BLaER1 (cell line): ENCODE measurements at regions not wholly inside any gene's neighbourhood (a gene's known extent, or its start where the extent isn't known, plus 50 kb on each side); places are given as distances from the start of the nearest gene placed in this dataset.
"Not testable (repeated sequence)": the region's sequence is repeated elsewhere in the genome, so short reads cannot be mapped to it uniquely, and the experiment has no call there.

Source experiments
- H3K27ac ChIP-seq: shearing (Covaris generic); formaldehyde crosslinking; 2 replicates; pipeline ENCODE4 v1.8.1; 2022
- H3K27me3 ChIP-seq: shearing (Covaris generic); formaldehyde crosslinking; 2 replicates; pipeline ENCODE4 v1.8.1; 2022
- H3K36me3 ChIP-seq: shearing (Covaris generic); formaldehyde crosslinking; 2 replicates; pipeline ENCODE4 v1.8.1; 2022
- H3K4me1 ChIP-seq: shearing (Covaris generic); formaldehyde crosslinking; 2 replicates; pipeline ENCODE4 v1.8.1; 2022
- H3K4me2 ChIP-seq: shearing (Covaris generic); formaldehyde crosslinking; 2 replicates; pipeline ENCODE4 v1.8.1; 2022
- H3K4me3 ChIP-seq: shearing (Covaris generic); formaldehyde crosslinking; 2 replicates; pipeline ENCODE4 v1.8.1; 2022
- H3K9ac ChIP-seq: shearing (Covaris generic); formaldehyde crosslinking; 2 replicates; pipeline ENCODE4 v1.8.1; 2022
- H3K9me3 ChIP-seq: shearing (Covaris generic); formaldehyde crosslinking; 2 replicates; pipeline ENCODE4 v1.8.1; 2022
- H4K20me1 ChIP-seq: shearing (Covaris generic); formaldehyde crosslinking; 2 replicates; pipeline ENCODE4 v1.8.1; 2022
- Cebpa-rat ChIP-seq: shearing (Covaris generic); IDR thresholded peaks from 2 replicates; pipeline ENCODE4 v1.8.1; 2022

DNA sequence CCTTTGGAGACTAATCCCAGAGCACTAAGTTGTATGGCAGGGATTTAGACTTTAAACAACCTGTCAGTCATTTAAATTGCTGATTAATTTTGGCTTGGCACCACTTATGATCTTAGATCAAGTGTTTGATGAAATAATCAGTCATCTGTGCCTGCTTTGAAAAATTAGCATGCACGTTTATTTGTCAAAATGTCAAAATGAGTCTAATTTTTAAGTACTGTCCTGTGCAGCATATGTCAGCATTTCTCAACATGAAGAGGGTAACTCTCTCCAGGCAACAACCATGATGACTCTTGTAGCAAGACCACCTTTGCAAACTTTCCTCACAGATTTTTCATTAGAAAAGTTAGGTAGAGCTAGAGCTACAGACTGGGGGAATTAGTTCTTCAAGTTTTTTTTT, 155.7 kb upstream of the GJE1 start:
- no peak overlapping the region for H3K27ac ChIP-seq
- no peak overlapping the region for H3K4me2 ChIP-seq
- H3K9me3 ChIP-seq = no peaks in the 10 kb centered on the region
- no peaks in the 10 kb centered on the region for H3K36me3 ChIP-seq
- no peaks in the 10 kb centered on the region for H3K4me1 ChIP-seq
- H3K27me3 ChIP-seq = no peaks in the 10 kb centered on the region
- H4K20me1 ChIP-seq = no peaks in the 10 kb centered on the region
- TF ChIP-seq Cebpa-rat = no peak
- H3K4me3 ChIP-seq = no peak overlapping the region
- no peak overlapping the region for H3K9ac ChIP-seq

DNA sequence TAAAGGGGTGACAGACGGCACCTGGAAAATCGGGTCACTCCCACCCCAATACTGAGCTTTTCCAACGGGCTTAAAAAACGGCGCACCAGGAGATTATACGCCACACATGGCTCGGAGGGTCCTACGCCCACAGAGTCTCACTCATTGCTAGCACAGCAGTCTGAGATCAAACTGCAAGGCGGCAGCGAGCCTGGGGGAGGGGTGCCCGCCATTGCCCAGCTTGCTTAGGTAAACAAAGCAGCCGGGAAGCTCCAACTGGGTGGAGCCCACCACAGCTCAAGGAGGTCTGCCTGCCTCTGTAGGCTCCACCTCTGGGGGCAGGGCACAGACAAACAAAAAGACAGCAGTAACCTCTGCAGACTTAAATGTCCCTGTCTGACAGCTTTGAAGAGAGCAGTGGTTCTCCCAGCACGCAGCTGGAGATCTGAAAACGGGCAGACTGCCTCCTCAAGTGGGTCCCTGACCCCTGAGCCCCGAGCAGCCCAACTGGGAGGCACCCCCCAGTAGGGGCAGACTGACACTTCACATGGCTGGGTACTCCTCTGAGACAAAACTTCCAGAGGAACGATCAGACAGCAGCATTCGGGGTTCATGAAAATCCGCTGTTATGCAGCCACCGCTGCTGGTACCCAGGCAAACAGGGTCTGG, 162.8 kb upstream of the GJE1 start:
- not testable (repeated sequence) for H3K4me2 ChIP-seq, H3K27me3 ChIP-seq, H4K20me1 ChIP-seq, H3K4me3 ChIP-seq, H3K27ac ChIP-seq, H3K36me3 ChIP-seq, H3K9me3 ChIP-seq, H3K4me1 ChIP-seq, H3K9ac ChIP-seq

DNA sequence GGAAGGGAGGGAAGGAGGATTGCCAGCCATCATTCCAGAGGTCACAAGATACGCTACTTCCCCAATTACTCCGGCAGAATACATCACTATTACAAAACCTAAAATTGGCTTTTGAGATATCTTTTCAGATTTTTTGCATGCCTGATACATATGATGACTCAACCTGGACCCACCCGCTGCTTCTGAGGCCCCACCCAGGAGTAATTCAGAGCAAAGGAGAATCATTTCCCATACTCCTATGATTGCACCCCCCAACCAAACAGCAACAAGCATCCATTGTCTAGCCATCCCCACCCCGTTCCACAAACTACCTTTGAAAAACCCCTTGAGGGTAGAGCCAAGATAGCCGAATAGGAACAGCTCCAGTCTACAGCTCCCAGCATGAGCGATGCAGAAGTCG, 163.5 kb upstream of the GJE1 start:
- Histone ChIP-seq H3K4me1 (no peaks in the 10 kb centered on the region), H4K20me1 (no peaks in the 10 kb centered on the region), H3K36me3 (no peaks in the 10 kb centered on the region), H3K27ac (no peak overlapping the region), H3K4me2 (no peak overlapping the region), H3K9ac (no peak overlapping the region), H3K9me3 (no peaks in the 10 kb centered on the region), H3K4me3 (no peak overlapping the region), H3K27me3 (no peaks in the 10 kb centered on the region)
- TF ChIP-seq Cebpa-rat = no peak

DNA sequence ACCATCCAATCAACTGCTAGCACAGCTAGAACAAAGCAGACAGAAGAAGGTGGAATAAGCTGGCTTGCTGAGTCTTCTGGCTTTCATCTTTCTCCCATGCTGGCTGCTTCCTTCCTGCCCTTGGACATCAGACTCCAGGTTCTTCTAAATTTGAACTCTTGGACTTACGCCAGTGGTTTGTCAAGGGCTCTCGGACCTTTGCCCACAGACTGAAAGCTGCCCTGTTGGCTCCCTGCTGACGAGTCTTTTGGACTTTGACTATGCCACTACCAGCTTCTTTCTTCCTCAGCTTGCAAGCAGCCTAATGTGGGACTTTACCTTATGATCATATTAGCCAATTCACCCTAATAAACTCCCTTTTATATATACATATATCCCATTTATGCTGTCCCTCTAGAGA, 164.1 kb upstream of the GJE1 start:
- no peak overlapping the region for H3K4me2 ChIP-seq
- H3K27ac ChIP-seq = no peak overlapping the region
- no peak overlapping the region for H3K4me3 ChIP-seq
- no peaks in the 10 kb centered on the region for H3K9me3 ChIP-seq
- H3K36me3 ChIP-seq = no peaks in the 10 kb centered on the region
- no peak overlapping the region for H3K9ac ChIP-seq
- H3K4me1 ChIP-seq = no peaks in the 10 kb centered on the region
- H3K27me3 ChIP-seq = no peaks in the 10 kb centered on the region
- H4K20me1 ChIP-seq = no peaks in the 10 kb centered on the region
- no peak for TF ChIP-seq Cebpa-rat

DNA sequence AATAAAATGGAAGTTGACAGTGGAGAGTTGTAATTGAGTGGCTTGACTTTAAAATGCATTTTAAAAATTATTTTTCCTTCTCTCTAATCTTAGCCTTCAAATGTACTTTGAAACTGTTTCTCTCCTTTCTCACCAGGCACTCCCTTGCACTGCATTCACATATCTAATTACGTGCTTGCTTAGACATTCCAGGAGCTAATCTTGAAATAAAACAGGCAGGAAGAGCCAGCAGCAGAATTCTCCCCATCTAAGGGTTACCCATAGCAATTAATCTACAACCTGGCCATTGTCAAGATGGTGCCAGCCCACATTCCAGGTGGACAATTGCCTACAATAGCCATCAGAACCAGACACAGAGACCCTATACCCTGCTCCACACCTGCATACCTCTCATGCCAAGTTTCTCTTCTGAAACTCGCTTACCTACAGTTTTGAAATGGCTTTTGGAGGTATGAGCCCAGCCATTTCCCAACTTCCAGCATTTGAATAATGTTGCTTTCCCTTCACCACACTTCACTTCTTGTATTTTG, 167.6 kb upstream of the GJE1 start:
- Histone ChIP-seq H4K20me1 (no peaks in the 10 kb centered on the region), H3K9ac (no peak overlapping the region), H3K4me1 (no peaks in the 10 kb centered on the region), H3K27me3 (no peaks in the 10 kb centered on the region), H3K4me2 (no peak overlapping the region), H3K4me3 (no peak overlapping the region), H3K27ac (no peak overlapping the region), H3K36me3 (no peaks in the 10 kb centered on the region), H3K9me3 (no peaks in the 10 kb centered on the region)
- TF ChIP-seq Cebpa-rat = no peak

DNA sequence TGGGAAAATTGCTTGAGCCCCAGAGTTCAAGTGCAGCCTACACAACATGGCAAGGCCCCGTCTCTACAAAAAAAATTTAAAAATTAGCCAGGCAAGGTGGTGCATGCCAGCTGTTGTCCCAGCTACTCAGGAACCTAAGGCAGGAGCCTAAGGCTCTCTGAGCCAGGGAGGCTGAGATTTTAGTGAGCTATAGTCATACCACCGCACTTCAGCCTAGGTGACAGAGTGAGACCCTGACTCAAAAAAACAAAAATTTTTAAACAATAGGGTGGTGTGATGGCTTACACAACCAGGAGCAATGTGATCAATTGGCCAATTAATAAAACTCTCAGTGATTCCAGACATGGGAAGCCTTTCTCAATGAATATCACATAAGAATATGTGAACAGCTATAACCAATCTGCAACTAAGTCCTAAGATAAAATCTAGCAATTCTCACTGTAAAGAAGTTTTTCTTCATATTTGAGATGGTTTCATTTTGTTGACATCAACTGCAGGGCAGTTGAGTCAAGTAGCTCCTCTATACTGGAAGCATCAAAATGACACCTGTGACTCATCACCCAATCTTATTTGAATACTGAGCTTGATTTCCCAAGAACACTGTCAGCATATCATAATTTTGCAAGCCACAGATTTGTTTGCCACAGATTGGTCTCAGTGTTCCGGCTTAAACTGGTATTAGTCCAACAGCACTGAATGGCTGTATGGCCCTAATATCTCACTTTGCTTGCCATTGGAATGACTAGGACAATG, 169.0 kb upstream of the GJE1 start:
- Histone ChIP-seq H3K9me3 (no peaks in the 10 kb centered on the region), H3K4me1 (no peaks in the 10 kb centered on the region), H3K4me2 (no peak overlapping the region), H3K27ac (no peak overlapping the region), H3K36me3 (no peaks in the 10 kb centered on the region), H3K4me3 (no peak overlapping the region), H3K9ac (no peak overlapping the region), H3K27me3 (no peaks in the 10 kb centered on the region), H4K20me1 (no peaks in the 10 kb centered on the region)
- TF ChIP-seq Cebpa-rat = no peak

DNA sequence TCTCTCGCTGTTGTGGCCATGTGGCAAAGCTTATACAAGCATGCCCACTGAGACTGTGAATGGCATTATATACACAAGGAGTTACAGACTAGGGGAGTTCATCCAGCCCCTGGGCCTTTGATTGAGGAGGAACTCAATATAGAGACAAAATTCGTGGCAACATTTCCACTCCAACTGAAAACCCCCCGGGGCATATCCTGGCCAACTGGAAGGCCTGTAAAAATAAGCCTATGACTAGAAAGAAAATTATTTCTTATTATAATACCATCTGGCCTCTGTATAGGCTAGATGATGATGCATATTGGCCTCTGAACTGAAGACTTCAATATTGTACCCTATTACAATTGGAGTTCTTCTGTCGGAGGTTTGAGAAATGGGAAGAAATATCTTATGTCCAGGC, 175.5 kb upstream of the GJE1 start:
- Histone ChIP-seq H3K36me3 (no peaks in the 10 kb centered on the region), H3K4me2 (no peak overlapping the region), H3K9ac (no peak overlapping the region), H4K20me1 (no peaks in the 10 kb centered on the region), H3K4me3 (no peak overlapping the region), H3K27ac (no peak overlapping the region), H3K4me1 (no peaks in the 10 kb centered on the region), H3K27me3 (no peaks in the 10 kb centered on the region), H3K9me3 (peaks cover 24% of the 10 kb centered on the region)
- TF ChIP-seq Cebpa-rat = no peak

DNA sequence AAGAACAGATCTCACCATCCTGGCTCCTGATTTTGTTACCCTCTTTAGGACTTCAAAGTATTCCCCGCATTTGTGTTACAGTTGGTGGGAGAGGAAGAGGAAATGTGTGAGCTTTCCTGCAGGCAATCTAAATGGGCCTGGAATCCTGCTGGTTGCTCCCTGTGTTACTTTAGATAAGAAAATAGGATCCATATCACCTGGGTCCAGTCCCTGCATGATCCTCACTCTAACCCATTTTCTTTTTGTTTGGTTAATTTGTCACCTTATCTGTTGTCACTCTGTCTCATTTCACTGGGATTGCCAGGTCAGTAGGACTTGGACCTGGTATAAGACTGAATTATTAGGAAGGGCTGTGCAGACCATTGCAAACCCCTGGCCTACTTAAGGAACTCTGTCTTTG, 175.9 kb upstream of the GJE1 start:
- H3K4me3 ChIP-seq = no peak overlapping the region
- H3K27me3 ChIP-seq = no peaks in the 10 kb centered on the region
- no peaks in the 10 kb centered on the region for H3K4me1 ChIP-seq
- peaks cover 28% of the 10 kb centered on the region for H3K9me3 ChIP-seq
- TF ChIP-seq Cebpa-rat = no peak
- no peaks in the 10 kb centered on the region for H3K36me3 ChIP-seq
- H4K20me1 ChIP-seq = no peaks in the 10 kb centered on the region
- no peak overlapping the region for H3K4me2 ChIP-seq
- no peak overlapping the region for H3K27ac ChIP-seq
- no peak overlapping the region for H3K9ac ChIP-seq

DNA sequence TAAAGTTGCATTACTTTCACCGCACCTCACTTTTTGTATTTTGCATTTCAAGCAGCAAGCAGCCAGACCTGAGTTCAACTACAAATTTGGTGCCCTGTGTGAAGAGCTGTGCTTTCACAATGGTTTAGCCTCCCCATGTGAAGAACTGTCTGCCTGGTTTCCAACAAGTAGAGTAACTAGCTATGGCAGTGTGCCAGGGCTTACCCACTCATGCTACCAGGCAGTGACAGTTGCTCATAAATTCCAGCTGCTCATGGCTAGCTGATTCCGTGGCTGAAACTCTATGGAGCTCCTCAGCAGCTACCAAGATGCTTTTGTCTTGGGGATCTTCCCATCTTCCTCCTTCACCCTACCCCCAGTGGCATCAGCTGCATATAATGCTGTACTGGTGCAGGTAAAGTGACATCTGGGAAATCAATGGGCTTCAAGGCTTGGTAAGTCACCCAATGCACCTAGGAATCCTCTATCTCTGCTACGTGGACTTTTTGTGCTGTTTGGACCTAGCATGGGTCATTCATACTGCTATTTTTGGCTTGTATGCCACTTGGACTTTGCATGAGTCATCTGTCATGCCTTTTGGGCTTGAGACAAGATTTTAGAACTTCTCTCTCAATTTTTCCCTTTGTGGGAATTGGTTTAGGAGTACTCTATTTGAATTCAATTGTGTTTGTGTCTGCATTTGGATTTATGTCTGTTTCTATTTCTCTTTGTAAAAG, 176.5 kb upstream of the GJE1 start:
- Histone ChIP-seq H3K4me2 (no peak overlapping the region), H3K9me3 (peaks cover 32% of the 10 kb centered on the region), H3K36me3 (no peaks in the 10 kb centered on the region), H3K9ac (no peak overlapping the region), H3K4me3 (no peak overlapping the region), H4K20me1 (no peaks in the 10 kb centered on the region), H3K27ac (no peak overlapping the region), H3K4me1 (no peaks in the 10 kb centered on the region), H3K27me3 (no peaks in the 10 kb centered on the region)
- TF ChIP-seq Cebpa-rat = no peak

DNA sequence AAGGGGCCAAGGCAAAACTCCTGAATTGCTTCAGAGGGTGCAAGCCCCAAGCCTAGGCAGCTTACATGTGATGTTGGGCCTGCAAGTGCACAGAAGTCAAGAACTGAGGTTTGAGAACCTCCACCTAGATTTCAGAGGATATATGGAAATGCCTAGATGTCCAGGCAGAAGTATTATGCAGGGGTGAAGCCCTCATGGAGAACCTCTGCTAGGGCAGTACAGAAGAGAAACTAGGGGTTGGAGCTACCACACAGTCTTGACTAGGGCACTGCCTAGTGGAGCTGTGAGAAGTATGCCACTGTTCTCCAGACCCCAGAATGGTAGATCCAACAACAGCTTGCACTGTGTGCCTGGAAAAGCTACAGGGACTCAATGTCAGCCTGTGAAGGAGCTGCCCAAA, 179.7 kb upstream of the GJE1 start:
- Histone ChIP-seq H3K27ac (no peak overlapping the region), H3K9ac (no peak overlapping the region), H3K27me3 (no peaks in the 10 kb centered on the region), H3K4me1 (no peaks in the 10 kb centered on the region), H3K9me3 (peaks cover 32% of the 10 kb centered on the region), H3K4me2 (no peak overlapping the region), H3K4me3 (no peak overlapping the region), H3K36me3 (no peaks in the 10 kb centered on the region), H4K20me1 (no peaks in the 10 kb centered on the region)
- TF ChIP-seq Cebpa-rat = no peak
